Fibroblast of lung (primary cell): ENCODE measurements at regions not wholly inside any gene's neighbourhood (a gene's known extent, or its start where the extent isn't known, plus 50 kb on each side); places are given as distances from the start of the nearest gene placed in this dataset.

Experiments
- EZH2 ChIP-seq: IDR thresholded peaks from 2 replicates; pipeline ENCODE4 v1.5.1; 2012; ENCODE audit warnings: low read length, control low read depth, mild to moderate bottlenecking; ENCODE audit errors: missing control alignments
- TF ChIP-seq, protein P1 (sequence below), 2 donors: IDR thresholded peaks in 1 of 2; conservative IDR thresholded peaks in 1 of 2; 1 replicate in 1 of 2; 2 replicates in 1 of 2; pipeline ENCODE4 v1.5.1; 2011 to 2012; ENCODE audit warnings: low read length in 2 of 2, control low read depth in 1 of 2, inconsistent platforms in 1 of 2, low read depth in 1 of 2, mild to moderate bottlenecking in 1 of 2

DNA sequence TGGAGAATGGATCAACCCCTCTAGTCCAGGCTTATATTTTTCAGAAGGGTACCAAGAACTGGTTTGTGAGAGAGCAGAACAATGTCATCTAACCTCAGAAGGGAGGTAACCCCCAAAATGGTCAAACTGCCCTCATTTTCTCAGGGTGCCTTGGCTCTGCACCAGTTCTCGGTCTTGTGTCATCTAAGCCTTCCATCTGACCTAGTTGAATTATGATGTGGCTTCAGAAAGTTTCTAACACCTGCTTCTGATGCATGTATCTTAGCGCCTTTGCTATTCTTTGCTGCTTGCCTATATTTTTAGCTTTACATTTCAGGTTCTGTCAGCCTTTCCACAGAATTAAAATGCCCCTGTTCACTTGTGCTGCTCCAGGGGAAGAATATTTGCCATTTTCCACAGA, 91.7 kb upstream of the E2F8 start:
- TF ChIP-seq, protein P1, sequence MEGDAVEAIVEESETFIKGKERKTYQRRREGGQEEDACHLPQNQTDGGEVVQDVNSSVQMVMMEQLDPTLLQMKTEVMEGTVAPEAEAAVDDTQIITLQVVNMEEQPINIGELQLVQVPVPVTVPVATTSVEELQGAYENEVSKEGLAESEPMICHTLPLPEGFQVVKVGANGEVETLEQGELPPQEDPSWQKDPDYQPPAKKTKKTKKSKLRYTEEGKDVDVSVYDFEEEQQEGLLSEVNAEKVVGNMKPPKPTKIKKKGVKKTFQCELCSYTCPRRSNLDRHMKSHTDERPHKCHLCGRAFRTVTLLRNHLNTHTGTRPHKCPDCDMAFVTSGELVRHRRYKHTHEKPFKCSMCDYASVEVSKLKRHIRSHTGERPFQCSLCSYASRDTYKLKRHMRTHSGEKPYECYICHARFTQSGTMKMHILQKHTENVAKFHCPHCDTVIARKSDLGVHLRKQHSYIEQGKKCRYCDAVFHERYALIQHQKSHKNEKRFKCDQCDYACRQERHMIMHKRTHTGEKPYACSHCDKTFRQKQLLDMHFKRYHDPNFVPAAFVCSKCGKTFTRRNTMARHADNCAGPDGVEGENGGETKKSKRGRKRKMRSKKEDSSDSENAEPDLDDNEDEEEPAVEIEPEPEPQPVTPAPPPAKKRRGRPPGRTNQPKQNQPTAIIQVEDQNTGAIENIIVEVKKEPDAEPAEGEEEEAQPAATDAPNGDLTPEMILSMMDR (conservative IDR thresholded peaks at IDR 0.05 in 1 of 2, IDR thresholded peaks at IDR 0.05 in 1 of 2; ENCODE audit: low read depth in 1 of 2, low read length in 2 of 2) = no peak
- TF ChIP-seq EZH2 = no peak
